HEK293 (cell line): ENCODE measurements at regions not wholly inside any gene's neighbourhood (a gene's known extent, or its start where the extent isn't known, plus 50 kb on each side); places are given as distances from the start of the nearest gene placed in this dataset.

Experiments
- BCL11B ChIP-seq: fragments of 450-650 bp; formaldehyde crosslinking; IDR thresholded peaks from 2 replicates; pipeline ENCODE4 v1.5.1; 2016; ENCODE audit warnings: low read depth, missing biosample characterization, missing genetic modification characterization
- FEZF1 ChIP-seq: fragments of 450-650 bp; formaldehyde crosslinking; IDR thresholded peaks from 2 replicates; pipeline ENCODE4 v1.5.1; 2016; ENCODE audit warnings: missing biosample characterization, missing genetic modification characterization
- GLI4 ChIP-seq: fragments of 450-650 bp; formaldehyde crosslinking; IDR thresholded peaks from 2 replicates; pipeline ENCODE4 v1.5.1; 2016; ENCODE audit warnings: missing biosample characterization, missing genetic modification characterization
- OSR2 ChIP-seq: fragments of 450-650 bp; formaldehyde crosslinking; IDR thresholded peaks from 2 replicates; pipeline ENCODE4 v1.5.1; 2016; ENCODE audit warnings: missing biosample characterization, missing genetic modification characterization
- ZBTB20 ChIP-seq: fragments of 450-650 bp; formaldehyde crosslinking; IDR thresholded peaks from 2 replicates; pipeline ENCODE4 v1.5.1; 2016; ENCODE audit warnings: missing biosample characterization, missing genetic modification characterization
- ZNF146 ChIP-seq: fragments of 450-650 bp; formaldehyde crosslinking; IDR thresholded peaks from 2 replicates; pipeline ENCODE4 v1.5.1; 2016; ENCODE audit warnings: missing biosample characterization, missing genetic modification characterization
- ZNF311 ChIP-seq: fragments of 450-650 bp; formaldehyde crosslinking; IDR thresholded peaks from 2 replicates; pipeline ENCODE4 v1.5.1; 2017; ENCODE audit warnings: missing biosample characterization, missing genetic modification characterization, borderline replicate concordance
- ZNF354C ChIP-seq: fragments of 450-650 bp; formaldehyde crosslinking; IDR thresholded peaks from 2 replicates; pipeline ENCODE4 v1.5.1; 2016; ENCODE audit warnings: missing biosample characterization, missing genetic modification characterization, low read depth, borderline replicate concordance
- ZNF600 ChIP-seq: fragments of 450-650 bp; formaldehyde crosslinking; IDR thresholded peaks from 2 replicates; pipeline ENCODE4 v1.5.1; 2016; ENCODE audit warnings: missing biosample characterization, missing genetic modification characterization
- ZNF76 ChIP-seq: fragments of 450-650 bp; formaldehyde crosslinking; IDR thresholded peaks from 2 replicates; pipeline ENCODE4; 2016; ENCODE audit warnings: low read depth, missing biosample characterization, missing genetic modification characterization, borderline replicate concordance
- ZNF792 ChIP-seq: fragments of 450-650 bp; formaldehyde crosslinking; IDR thresholded peaks from 2 replicates; pipeline ENCODE4 v1.5.1; 2016; ENCODE audit warnings: missing biosample characterization, missing genetic modification characterization
- ZSCAN30 ChIP-seq: fragments of 450-650 bp; IDR thresholded peaks from 2 replicates; pipeline ENCODE4 v1.5.1; 2018; ENCODE audit warnings: missing biosample characterization, mild to moderate bottlenecking, missing genetic modification characterization, moderate library complexity
- TF ChIP-seq, protein P1 (sequence below): fragments of 450-650 bp; formaldehyde crosslinking; IDR thresholded peaks from 2 replicates; pipeline ENCODE4 v1.5.1; 2016; ENCODE audit warnings: missing biosample characterization, missing genetic modification characterization
- TF ChIP-seq, protein P2 (sequence below): fragments of 450-650 bp; formaldehyde crosslinking; conservative IDR thresholded peaks from 2 replicates; pipeline ENCODE4 v1.5.1; 2016; ENCODE audit warnings: low read depth, missing biosample characterization, missing genetic modification characterization

DNA sequence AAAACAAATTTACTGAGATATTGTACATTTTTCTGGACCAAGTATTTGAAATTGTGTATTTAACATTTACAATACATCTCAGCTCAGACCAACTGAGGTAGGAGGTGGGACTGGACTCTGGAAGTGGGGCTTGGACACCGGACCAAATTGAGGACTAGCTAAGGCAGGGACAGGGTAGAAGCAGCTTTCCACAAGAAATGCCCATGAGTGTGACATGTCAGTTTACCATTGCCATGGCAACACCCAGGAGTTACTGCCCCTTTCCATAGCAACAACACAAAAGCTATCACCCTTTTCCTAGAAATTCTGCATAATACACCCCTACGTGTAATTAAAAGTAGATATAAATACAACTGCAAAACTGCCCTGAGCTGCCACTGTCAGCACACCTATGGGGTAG lies 191.5 kb upstream of the ASIC2 start:
- TF ChIP-seq, protein P1, sequence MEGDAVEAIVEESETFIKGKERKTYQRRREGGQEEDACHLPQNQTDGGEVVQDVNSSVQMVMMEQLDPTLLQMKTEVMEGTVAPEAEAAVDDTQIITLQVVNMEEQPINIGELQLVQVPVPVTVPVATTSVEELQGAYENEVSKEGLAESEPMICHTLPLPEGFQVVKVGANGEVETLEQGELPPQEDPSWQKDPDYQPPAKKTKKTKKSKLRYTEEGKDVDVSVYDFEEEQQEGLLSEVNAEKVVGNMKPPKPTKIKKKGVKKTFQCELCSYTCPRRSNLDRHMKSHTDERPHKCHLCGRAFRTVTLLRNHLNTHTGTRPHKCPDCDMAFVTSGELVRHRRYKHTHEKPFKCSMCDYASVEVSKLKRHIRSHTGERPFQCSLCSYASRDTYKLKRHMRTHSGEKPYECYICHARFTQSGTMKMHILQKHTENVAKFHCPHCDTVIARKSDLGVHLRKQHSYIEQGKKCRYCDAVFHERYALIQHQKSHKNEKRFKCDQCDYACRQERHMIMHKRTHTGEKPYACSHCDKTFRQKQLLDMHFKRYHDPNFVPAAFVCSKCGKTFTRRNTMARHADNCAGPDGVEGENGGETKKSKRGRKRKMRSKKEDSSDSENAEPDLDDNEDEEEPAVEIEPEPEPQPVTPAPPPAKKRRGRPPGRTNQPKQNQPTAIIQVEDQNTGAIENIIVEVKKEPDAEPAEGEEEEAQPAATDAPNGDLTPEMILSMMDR (tag by site-specific recombination): no peak
- TF ChIP-seq ZBTB20 (tag by site-specific recombination): no peak
- TF ChIP-seq BCL11B (tag by site-specific recombination): no peak
- no peak for TF ChIP-seq ZSCAN30
- no peak for TF ChIP-seq ZNF76 (tag by site-specific recombination)
- no peak for TF ChIP-seq GLI4 (tag by site-specific recombination)
- TF ChIP-seq FEZF1 (tag by site-specific recombination): no peak
- no peak for TF ChIP-seq ZNF311 (tag by site-specific recombination)
- no peak for TF ChIP-seq ZNF792 (tag by site-specific recombination)
- TF ChIP-seq, protein P2, sequence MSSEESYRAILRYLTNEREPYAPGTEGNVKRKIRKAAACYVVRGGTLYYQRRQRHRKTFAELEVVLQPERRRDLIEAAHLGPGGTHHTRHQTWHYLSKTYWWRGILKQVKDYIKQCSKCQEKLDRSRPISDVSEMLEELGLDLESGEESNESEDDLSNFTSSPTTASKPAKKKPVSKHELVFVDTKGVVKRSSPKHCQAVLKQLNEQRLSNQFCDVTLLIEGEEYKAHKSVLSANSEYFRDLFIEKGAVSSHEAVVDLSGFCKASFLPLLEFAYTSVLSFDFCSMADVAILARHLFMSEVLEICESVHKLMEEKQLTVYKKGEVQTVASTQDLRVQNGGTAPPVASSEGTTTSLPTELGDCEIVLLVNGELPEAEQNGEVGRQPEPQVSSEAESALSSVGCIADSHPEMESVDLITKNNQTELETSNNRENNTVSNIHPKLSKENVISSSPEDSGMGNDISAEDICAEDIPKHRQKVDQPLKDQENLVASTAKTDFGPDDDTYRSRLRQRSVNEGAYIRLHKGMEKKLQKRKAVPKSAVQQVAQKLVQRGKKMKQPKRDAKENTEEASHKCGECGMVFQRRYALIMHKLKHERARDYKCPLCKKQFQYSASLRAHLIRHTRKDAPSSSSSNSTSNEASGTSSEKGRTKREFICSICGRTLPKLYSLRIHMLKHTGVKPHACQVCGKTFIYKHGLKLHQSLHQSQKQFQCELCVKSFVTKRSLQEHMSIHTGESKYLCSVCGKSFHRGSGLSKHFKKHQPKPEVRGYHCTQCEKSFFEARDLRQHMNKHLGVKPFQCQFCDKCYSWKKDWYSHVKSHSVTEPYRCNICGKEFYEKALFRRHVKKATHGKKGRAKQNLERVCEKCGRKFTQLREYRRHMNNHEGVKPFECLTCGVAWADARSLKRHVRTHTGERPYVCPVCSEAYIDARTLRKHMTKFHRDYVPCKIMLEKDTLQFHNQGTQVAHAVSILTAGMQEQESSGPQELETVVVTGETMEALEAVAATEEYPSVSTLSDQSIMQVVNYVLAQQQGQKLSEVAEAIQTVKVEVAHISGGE (tag by site-specific recombination): no peak
- no peak for TF ChIP-seq ZNF146 (tag by site-specific recombination)
- TF ChIP-seq ZNF354C (tag by site-specific recombination): no peak
- no peak for TF ChIP-seq ZNF600 (tag by site-specific recombination)
- no peak for TF ChIP-seq OSR2 (tag by site-specific recombination)
